Activated naive CD4-positive, alpha-beta T cell treated with anti-CD3 and anti-CD28 coated beads, Interleukin-2, amount 50 U/mL, for 16 hours (primary cell): ENCODE measurements at regions not wholly inside any gene's neighbourhood (a gene's known extent, or its start where the extent isn't known, plus 50 kb on each side); places are given as distances from the start of the nearest gene placed in this dataset.

Source experiments
- DNase-seq: peaks from one replicate; pipeline ENCODE4 v3.0.0-alpha.2; 2020

GRCh38 chr21:35233756-35234155 lies 184.7 kb upstream of the RUNX1 start:
- DNase-seq = no peak

- DNase-seq = no peak
Measured at GRCh38 chr21:35232545-35233176, 183.6 kb upstream of the RUNX1 start.

GRCh38 chr21:35231090-35231489 lies 182.0 kb upstream of the RUNX1 start:
- no peak for DNase-seq

- DNase-seq = no peak
Measured at GRCh38 chr21:35229290-35229689, 180.2 kb upstream of the RUNX1 start.

- no peak for DNase-seq
Measured at GRCh38 chr21:35227786-35228185, 178.7 kb upstream of the RUNX1 start.

GRCh38 chr21:35226968-35227744 lies 178.1 kb upstream of the RUNX1 start:
- peak; percentile 43 for DNase-seq

GRCh38 chr21:35226328-35226727 lies 177.2 kb upstream of the RUNX1 start:
- no peak for DNase-seq

GRCh38 chr21:35225573-35225972 lies 176.5 kb upstream of the RUNX1 start:
- no peak for DNase-seq

- no peak for DNase-seq
Measured at GRCh38 chr21:35223480-35224156, 174.5 kb upstream of the RUNX1 start.

GRCh38 chr21:35222541-35222941 lies 173.4 kb upstream of the RUNX1 start:
- DNase-seq = no peak

- DNase-seq = no peak
Measured at GRCh38 chr21:35222021-35222420, 172.9 kb upstream of the RUNX1 start.

GRCh38 chr21:35220301-35220700 lies 171.2 kb upstream of the RUNX1 start:
- no peak for DNase-seq

- no peak for DNase-seq
Measured at GRCh38 chr21:35219719-35220118, 170.6 kb upstream of the RUNX1 start.

- DNase-seq = no peak
Measured at GRCh38 chr21:35219291-35219690, 170.2 kb upstream of the RUNX1 start.

GRCh38 chr21:35217504-35218060 lies 168.5 kb upstream of the RUNX1 start:
- peak; percentile 36 for DNase-seq

GRCh38 chr21:35216996-35217395 lies 167.9 kb upstream of the RUNX1 start:
- no peak for DNase-seq

GRCh38 chr21:35215870-35216269 lies 166.8 kb upstream of the RUNX1 start:
- DNase-seq = no peak

- DNase-seq = no peak
Measured at GRCh38 chr21:35212393-35213127, 163.5 kb upstream of the RUNX1 start.

- DNase-seq = no peak
Measured at GRCh38 chr21:35211782-35212181, 162.7 kb upstream of the RUNX1 start.

- DNase-seq = no peak
Measured at GRCh38 chr21:35210093-35210492, 161.0 kb upstream of the RUNX1 start.

GRCh38 chr21:35208810-35209517 lies 159.9 kb upstream of the RUNX1 start:
- DNase-seq = no peak

GRCh38 chr21:35208104-35208503 lies 159.0 kb upstream of the RUNX1 start:
- DNase-seq = no peak
